ENCODE measurements at regions not wholly inside any gene's neighbourhood (a gene's known extent, or its start where the extent isn't known, plus 50 kb on each side); places are given as distances from the start of the nearest gene placed in this dataset.
"Not testable (repeated sequence)": the region's sequence is repeated elsewhere in the genome, so short reads cannot be mapped to it uniquely, and the experiment has no call there.

- TF ChIP-seq, protein P1, sequence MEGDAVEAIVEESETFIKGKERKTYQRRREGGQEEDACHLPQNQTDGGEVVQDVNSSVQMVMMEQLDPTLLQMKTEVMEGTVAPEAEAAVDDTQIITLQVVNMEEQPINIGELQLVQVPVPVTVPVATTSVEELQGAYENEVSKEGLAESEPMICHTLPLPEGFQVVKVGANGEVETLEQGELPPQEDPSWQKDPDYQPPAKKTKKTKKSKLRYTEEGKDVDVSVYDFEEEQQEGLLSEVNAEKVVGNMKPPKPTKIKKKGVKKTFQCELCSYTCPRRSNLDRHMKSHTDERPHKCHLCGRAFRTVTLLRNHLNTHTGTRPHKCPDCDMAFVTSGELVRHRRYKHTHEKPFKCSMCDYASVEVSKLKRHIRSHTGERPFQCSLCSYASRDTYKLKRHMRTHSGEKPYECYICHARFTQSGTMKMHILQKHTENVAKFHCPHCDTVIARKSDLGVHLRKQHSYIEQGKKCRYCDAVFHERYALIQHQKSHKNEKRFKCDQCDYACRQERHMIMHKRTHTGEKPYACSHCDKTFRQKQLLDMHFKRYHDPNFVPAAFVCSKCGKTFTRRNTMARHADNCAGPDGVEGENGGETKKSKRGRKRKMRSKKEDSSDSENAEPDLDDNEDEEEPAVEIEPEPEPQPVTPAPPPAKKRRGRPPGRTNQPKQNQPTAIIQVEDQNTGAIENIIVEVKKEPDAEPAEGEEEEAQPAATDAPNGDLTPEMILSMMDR (IDR thresholded peaks at IDR 0.05; ENCODE audit: low read depth, low read length, missing input control), result not testable (repeated sequence)
- not testable (repeated sequence) for TF ChIP-seq YY1, NR2F2, RAD21, JUND, MAX (IDR thresholded peaks at IDR 0.05)
- TF ChIP-seq, protein P2, sequence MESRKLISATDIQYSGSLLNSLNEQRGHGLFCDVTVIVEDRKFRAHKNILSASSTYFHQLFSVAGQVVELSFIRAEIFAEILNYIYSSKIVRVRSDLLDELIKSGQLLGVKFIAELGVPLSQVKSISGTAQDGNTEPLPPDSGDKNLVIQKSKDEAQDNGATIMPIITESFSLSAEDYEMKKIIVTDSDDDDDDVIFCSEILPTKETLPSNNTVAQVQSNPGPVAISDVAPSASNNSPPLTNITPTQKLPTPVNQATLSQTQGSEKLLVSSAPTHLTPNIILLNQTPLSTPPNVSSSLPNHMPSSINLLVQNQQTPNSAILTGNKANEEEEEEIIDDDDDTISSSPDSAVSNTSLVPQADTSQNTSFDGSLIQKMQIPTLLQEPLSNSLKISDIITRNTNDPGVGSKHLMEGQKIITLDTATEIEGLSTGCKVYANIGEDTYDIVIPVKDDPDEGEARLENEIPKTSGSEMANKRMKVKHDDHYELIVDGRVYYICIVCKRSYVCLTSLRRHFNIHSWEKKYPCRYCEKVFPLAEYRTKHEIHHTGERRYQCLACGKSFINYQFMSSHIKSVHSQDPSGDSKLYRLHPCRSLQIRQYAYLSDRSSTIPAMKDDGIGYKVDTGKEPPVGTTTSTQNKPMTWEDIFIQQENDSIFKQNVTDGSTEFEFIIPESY (IDR thresholded peaks at IDR 0.05), result not testable (repeated sequence)
Observed at GRCh38 chr14:78013911-78014310, 156.3 kb upstream of the NRXN3 start.
